GM23338 (cell line): ENCODE measurements at regions not wholly inside any gene's neighbourhood (a gene's known extent, or its start where the extent isn't known, plus 50 kb on each side); places are given as distances from the start of the nearest gene placed in this dataset.

Experiments
- CREB1 ChIP-seq: fragments of 250-450 bp; sonication (Bioruptor Pico); IDR thresholded peaks from 2 replicates; pipeline ENCODE4 v1.5.0; 2020; ENCODE audit warnings: low read depth, mild to moderate bottlenecking, moderate library complexity
- ETS1 ChIP-seq: IDR thresholded peaks from 2 replicates; pipeline ENCODE4 v1.6.1; 2016; ENCODE audit warnings: antibody characterized with exemption
- EZH2 ChIP-seq: fragments of 200-600 bp; sonication (generic); IDR thresholded peaks from one replicate; pipeline ENCODE4 v1.8.0; 2017; ENCODE audit warnings: antibody characterized with exemption, mild to moderate bottlenecking, low read depth; ENCODE audit not compliant: unreplicated experiment
- EZH2phosphoT487 ChIP-seq: fragments of 200-600 bp; sonication (generic); IDR thresholded peaks from one replicate; pipeline ENCODE4 v1.8.1; 2018; ENCODE audit warnings: antibody characterized with exemption; ENCODE audit not compliant: unreplicated experiment
- JUNB ChIP-seq: IDR thresholded peaks from one replicate; pipeline ENCODE4 v1.6.1; 2016; ENCODE audit warnings: antibody characterized with exemption; ENCODE audit not compliant: unreplicated experiment
- NANOG ChIP-seq: IDR thresholded peaks from 2 replicates; pipeline ENCODE4 v1.6.1; 2016; ENCODE audit warnings: antibody characterized with exemption, borderline replicate concordance
- POLR2AphosphoS5 ChIP-seq: IDR thresholded peaks from 2 replicates; pipeline ENCODE4 v1.6.1; 2016; ENCODE audit warnings: antibody characterized with exemption, low read depth
- STAT1 ChIP-seq: IDR thresholded peaks from one replicate; pipeline ENCODE4 v1.6.1; 2016; ENCODE audit warnings: antibody characterized with exemption; ENCODE audit not compliant: unreplicated experiment
- TF ChIP-seq, protein P1 (sequence below), 2 experiments: fragments of 200-600 bp in 1 of 2; sonication (generic) in 1 of 2; conservative IDR thresholded peaks; 2 replicates each; pipeline versions ENCODE4 v1.5.1 to v1.6.1; 2016 to 2017; ENCODE audit warnings: antibody characterized with exemption in 2 of 2, low read depth in 2 of 2, mild to moderate bottlenecking in 2 of 2, moderate library complexity in 1 of 2
- TF ChIP-seq, protein P2 (sequence below): IDR thresholded peaks from one replicate; pipeline ENCODE4 v1.6.1; 2018; ENCODE audit warnings: antibody characterized with exemption; ENCODE audit not compliant: unreplicated experiment

DNA sequence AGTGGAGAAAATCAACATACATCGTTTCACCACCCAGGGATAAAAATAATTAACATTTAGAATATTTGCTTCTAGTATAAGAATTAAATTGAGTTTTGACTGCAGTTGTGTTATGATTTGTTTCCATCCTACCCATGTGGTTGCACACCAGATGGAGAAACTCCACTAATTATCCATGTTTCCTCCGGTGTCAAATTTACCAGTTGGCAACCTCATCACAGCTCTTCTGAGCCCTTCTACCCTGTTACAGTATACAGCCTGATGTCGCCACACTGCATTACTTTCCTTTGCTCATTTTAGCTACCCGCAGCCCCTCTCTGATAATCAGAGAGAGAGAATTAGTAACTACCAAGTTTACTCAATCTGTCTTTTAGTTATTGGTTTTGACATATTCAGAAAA lies 411.2 kb downstream of the DTHD1 start:
- TF ChIP-seq, protein P1, sequence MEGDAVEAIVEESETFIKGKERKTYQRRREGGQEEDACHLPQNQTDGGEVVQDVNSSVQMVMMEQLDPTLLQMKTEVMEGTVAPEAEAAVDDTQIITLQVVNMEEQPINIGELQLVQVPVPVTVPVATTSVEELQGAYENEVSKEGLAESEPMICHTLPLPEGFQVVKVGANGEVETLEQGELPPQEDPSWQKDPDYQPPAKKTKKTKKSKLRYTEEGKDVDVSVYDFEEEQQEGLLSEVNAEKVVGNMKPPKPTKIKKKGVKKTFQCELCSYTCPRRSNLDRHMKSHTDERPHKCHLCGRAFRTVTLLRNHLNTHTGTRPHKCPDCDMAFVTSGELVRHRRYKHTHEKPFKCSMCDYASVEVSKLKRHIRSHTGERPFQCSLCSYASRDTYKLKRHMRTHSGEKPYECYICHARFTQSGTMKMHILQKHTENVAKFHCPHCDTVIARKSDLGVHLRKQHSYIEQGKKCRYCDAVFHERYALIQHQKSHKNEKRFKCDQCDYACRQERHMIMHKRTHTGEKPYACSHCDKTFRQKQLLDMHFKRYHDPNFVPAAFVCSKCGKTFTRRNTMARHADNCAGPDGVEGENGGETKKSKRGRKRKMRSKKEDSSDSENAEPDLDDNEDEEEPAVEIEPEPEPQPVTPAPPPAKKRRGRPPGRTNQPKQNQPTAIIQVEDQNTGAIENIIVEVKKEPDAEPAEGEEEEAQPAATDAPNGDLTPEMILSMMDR (conservative IDR thresholded peaks at IDR 0.05; ENCODE audit: low read depth in 2 of 2), result no peak
- TF ChIP-seq POLR2AphosphoS5 (no peak), EZH2 (no peak), STAT1 (no peak), CREB1 (CRISPR knock-in tag) (no peak), EZH2phosphoT487 (no peak), ETS1 (no peak), JUNB (no peak), NANOG (no peak)
- TF ChIP-seq, protein P2, sequence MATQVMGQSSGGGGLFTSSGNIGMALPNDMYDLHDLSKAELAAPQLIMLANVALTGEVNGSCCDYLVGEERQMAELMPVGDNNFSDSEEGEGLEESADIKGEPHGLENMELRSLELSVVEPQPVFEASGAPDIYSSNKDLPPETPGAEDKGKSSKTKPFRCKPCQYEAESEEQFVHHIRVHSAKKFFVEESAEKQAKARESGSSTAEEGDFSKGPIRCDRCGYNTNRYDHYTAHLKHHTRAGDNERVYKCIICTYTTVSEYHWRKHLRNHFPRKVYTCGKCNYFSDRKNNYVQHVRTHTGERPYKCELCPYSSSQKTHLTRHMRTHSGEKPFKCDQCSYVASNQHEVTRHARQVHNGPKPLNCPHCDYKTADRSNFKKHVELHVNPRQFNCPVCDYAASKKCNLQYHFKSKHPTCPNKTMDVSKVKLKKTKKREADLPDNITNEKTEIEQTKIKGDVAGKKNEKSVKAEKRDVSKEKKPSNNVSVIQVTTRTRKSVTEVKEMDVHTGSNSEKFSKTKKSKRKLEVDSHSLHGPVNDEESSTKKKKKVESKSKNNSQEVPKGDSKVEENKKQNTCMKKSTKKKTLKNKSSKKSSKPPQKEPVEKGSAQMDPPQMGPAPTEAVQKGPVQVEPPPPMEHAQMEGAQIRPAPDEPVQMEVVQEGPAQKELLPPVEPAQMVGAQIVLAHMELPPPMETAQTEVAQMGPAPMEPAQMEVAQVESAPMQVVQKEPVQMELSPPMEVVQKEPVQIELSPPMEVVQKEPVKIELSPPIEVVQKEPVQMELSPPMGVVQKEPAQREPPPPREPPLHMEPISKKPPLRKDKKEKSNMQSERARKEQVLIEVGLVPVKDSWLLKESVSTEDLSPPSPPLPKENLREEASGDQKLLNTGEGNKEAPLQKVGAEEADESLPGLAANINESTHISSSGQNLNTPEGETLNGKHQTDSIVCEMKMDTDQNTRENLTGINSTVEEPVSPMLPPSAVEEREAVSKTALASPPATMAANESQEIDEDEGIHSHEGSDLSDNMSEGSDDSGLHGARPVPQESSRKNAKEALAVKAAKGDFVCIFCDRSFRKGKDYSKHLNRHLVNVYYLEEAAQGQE, result no peak
